Tibial nerve (tissue), 4 donors: ENCODE measurements at regions not wholly inside any gene's neighbourhood (a gene's known extent, or its start where the extent isn't known, plus 50 kb on each side); places are given as distances from the start of the nearest gene placed in this dataset.

ENCODE experiments used
- DNase-seq, 2 donors: peaks; one replicate each; pipeline ENCODE4 v3.0.0-alpha.2; 2019; ENCODE audit warnings: low spot score in 2 of 2
- H3K27ac ChIP-seq, 4 donors: fragments of 200-600 bp; sonication (generic) in 3 of 4; one replicate each; pipeline ENCODE4 v1.5.1; 2017 to 2019; ENCODE audit warnings: mild to moderate bottlenecking in 1 of 4
- H3K27me3 ChIP-seq, 2 donors: fragments of 200-600 bp; sonication (generic) in 1 of 2; one replicate each; pipeline versions ENCODE4 v1.5.1 to v1.6.0; 2017 to 2019
- H3K36me3 ChIP-seq, 3 donors: fragments of 200-600 bp; sonication (generic); one replicate each; pipeline ENCODE4 v1.5.1; 2018 to 2019
- H3K4me1 ChIP-seq, 4 donors: fragments of 200-600 bp; sonication (generic) in 3 of 4; one replicate each; pipeline ENCODE4 v1.5.1; 2017 to 2019
- H3K4me3 ChIP-seq, 4 donors: fragments of 200-600 bp; sonication (generic) in 3 of 4; one replicate each; pipeline ENCODE4 v1.5.1; 2017 to 2019; ENCODE audit warnings: mild to moderate bottlenecking in 1 of 4, moderate library complexity in 1 of 4
- H3K9me3 ChIP-seq, 4 donors: fragments of 200-600 bp; sonication (generic) in 3 of 4; one replicate each; pipeline ENCODE4 v1.5.1; 2017 to 2019
- EP300 ChIP-seq, 2 donors: sonication (generic); formaldehyde crosslinking; IDR thresholded peaks; one replicate each; pipeline ENCODE4 v1.6.1; 2017; ENCODE audit warnings: antibody characterized with exemption in 2 of 2, mild to moderate bottlenecking in 1 of 2
- POLR2A ChIP-seq, 2 donors: fragments of 450-650 bp; IDR thresholded peaks; one replicate each; pipeline ENCODE4 v1.6.1; 2017; ENCODE audit warnings: antibody characterized with exemption in 2 of 2, mild to moderate bottlenecking in 2 of 2, moderate library complexity in 2 of 2
- WGBS, 2 donors: methylation state at CpG; one replicate each; pipeline ENCODE4 v1.1.5; 2018; 5-methylcytosine and 5-hydroxymethylcytosine counted together
- TF ChIP-seq, protein P1 (sequence below), 5 experiments: fragments of 200-600 bp in 3 of 5; fragments of 450-650 bp in 2 of 5; sonication (generic) in 3 of 5; IDR thresholded peaks; one replicate each; pipeline ENCODE4 v1.5.1; 2016 to 2019; ENCODE audit warnings: antibody characterized with exemption in 5 of 5, mild to moderate bottlenecking in 3 of 5, moderate library complexity in 2 of 5

DNA sequence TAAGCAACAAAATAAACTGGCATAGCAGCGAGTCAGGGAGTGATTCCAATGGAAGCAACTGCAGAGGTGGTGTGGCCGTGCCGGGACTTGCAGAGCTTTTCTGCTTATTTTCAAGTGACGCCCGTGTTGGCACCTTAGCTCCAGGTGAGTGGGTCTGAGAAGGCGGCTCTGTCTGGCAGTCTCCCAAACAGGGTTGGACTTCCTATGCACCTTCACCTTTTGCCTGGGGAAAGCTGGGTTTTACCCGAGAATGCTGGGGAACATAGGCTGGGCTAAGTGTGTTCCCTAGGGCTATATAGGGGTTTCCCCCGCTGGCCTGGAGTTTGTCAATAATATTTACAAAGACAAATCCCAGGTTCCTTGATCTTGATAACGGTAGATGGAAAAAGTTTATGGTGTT, 179.9 kb upstream of the TBL1XR1 start:
- H3K9me3 ChIP-seq: peaks cover 0 to 11% (median 3%) of the 10 kb centered on the region in 4 donors
- no peak for DNase-seq
- H3K4me1 ChIP-seq: no peaks in the 10 kb centered on the region
- no peaks in the 10 kb centered on the region for H3K27me3 ChIP-seq
- WGBS, 2 donors: 91 to 92% methylated on average over 9 of the region's 9 CpGs
- TF ChIP-seq, protein P1, sequence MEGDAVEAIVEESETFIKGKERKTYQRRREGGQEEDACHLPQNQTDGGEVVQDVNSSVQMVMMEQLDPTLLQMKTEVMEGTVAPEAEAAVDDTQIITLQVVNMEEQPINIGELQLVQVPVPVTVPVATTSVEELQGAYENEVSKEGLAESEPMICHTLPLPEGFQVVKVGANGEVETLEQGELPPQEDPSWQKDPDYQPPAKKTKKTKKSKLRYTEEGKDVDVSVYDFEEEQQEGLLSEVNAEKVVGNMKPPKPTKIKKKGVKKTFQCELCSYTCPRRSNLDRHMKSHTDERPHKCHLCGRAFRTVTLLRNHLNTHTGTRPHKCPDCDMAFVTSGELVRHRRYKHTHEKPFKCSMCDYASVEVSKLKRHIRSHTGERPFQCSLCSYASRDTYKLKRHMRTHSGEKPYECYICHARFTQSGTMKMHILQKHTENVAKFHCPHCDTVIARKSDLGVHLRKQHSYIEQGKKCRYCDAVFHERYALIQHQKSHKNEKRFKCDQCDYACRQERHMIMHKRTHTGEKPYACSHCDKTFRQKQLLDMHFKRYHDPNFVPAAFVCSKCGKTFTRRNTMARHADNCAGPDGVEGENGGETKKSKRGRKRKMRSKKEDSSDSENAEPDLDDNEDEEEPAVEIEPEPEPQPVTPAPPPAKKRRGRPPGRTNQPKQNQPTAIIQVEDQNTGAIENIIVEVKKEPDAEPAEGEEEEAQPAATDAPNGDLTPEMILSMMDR (IDR thresholded peaks at IDR 0.05): no peak
- no peak for TF ChIP-seq EP300 (IDR thresholded peaks at IDR 0.05)
- TF ChIP-seq POLR2A (IDR thresholded peaks at IDR 0.05): no peak
- no peaks in the 10 kb centered on the region for H3K36me3 ChIP-seq
- H3K4me3 ChIP-seq: no peak overlapping the region
- H3K27ac ChIP-seq: no peak overlapping the region

DNA sequence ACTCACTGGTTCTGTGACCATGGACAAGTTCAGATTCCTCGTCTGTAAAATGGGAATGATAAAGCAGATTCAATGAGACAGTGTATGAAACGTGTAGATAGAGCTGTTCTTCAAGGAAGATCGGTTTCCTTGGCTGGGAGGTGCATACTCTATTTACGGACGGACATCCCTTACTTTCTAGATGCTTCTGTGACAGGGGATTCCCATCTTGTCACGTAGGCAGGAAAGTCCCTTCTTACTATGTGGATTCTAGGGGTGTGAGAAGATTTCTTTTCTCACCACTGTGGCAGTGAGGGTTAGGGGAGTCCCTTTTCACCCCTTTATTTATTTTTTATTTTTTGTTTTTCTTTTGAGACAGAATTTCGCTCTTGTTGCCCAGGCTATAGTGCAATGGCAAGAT, 180.9 kb upstream of the TBL1XR1 start:
- H3K36me3 ChIP-seq: no peaks in the 10 kb centered on the region
- peaks cover 0 to 11% (median 3%) of the 10 kb centered on the region in 4 donors for H3K9me3 ChIP-seq
- H3K27ac ChIP-seq: no peak overlapping the region
- no peak for DNase-seq
- no peaks in the 10 kb centered on the region for H3K27me3 ChIP-seq
- no peaks in the 10 kb centered on the region for H3K4me1 ChIP-seq
- no peak overlapping the region for H3K4me3 ChIP-seq
- 93 to 98% methylated on average over 7 of the region's 7 CpGs for WGBS, 2 donors
- no peak for TF ChIP-seq POLR2A (IDR thresholded peaks at IDR 0.05)
- TF ChIP-seq EP300 (IDR thresholded peaks at IDR 0.05): no peak

DNA sequence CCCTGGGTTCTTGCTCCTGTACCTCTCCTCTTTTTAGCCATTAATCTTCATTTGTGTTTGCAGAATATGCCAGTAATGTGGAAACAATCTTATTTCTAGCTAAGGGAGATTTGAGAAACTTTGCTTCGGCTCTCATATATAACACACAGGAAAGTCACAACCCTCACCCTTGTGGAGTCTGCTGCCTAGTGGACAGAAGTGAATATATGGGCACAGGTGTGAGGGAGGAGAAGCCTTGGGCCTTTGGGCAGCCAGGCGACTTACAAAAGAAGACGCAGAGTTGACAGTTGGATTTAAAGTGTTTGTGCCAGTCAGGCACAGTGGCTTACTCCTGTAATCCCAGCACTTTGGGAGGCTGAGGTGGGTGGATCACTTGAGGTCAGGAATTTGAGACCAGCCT, 181.8 kb upstream of the TBL1XR1 start:
- no peak for DNase-seq
- TF ChIP-seq POLR2A (IDR thresholded peaks at IDR 0.05) (no peak), EP300 (IDR thresholded peaks at IDR 0.05) (no peak)
- TF ChIP-seq, protein P1 (IDR thresholded peaks at IDR 0.05): no peak
- Histone ChIP-seq H3K4me1 (no peaks in the 10 kb centered on the region), H3K27me3 (no peaks in the 10 kb centered on the region), H3K4me3 (no peak overlapping the region), H3K9me3 (peaks cover 0 to 11% (median 3%) of the 10 kb centered on the region in 4 donors), H3K27ac (no peak overlapping the region), H3K36me3 (no peaks in the 10 kb centered on the region)
- 88 to 91% methylated on average over 3 of the region's 3 CpGs for WGBS, 2 donors

DNA sequence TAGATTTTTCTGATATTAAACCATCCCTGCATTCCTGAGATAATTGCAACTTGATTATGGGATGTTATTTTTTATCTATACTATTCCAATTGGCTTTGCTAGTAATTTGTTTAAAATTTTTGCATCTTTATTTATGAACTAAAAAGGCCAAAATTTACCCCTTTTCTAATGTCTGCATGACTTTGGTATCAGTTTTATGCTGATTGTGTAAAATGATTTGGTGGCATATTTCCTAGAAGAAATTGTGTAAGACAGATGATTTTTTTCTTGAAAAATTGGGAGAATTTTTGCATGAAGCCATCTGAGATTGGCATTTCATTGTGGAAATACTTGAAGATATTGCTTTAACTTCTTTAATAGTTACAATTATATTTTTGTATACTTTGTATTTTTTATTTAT, 183.8 kb upstream of the TBL1XR1 start:
- TF ChIP-seq EP300 (IDR thresholded peaks at IDR 0.05) (no peak), POLR2A (IDR thresholded peaks at IDR 0.05) (no peak)
- TF ChIP-seq, protein P1 (IDR thresholded peaks at IDR 0.05): no peak
- no peak overlapping the region for H3K4me3 ChIP-seq
- no peaks in the 10 kb centered on the region for H3K4me1 ChIP-seq
- no peaks in the 10 kb centered on the region for H3K27me3 ChIP-seq
- DNase-seq: no peak
- H3K9me3 ChIP-seq: peaks cover 0 to 11% (median 3%) of the 10 kb centered on the region in 4 donors
- H3K36me3 ChIP-seq: no peaks in the 10 kb centered on the region
- no peak overlapping the region for H3K27ac ChIP-seq

DNA sequence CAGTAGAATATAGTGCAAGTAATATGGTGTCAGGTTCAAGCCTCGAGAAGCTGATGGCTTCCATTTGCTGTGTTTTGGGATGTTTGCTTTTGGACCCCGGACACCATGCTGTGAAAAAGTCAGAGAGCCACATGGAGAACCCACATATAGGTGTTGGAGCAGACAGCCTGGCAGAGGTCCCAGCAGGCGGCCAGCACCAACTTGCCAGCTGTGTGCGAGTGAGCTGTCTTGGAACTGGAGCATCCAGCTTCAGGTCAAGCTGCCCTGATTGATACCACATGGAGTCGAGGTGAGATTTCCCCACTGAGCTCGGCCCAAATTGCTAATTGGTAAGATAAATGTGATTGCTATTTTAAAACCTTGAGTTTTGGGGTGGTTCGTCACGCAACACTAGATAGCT, 185.7 kb upstream of the TBL1XR1 start:
- Histone ChIP-seq H3K4me1 (no peaks in the 10 kb centered on the region), H3K4me3 (no peak overlapping the region), H3K36me3 (no peaks in the 10 kb centered on the region), H3K27me3 (no peaks in the 10 kb centered on the region), H3K9me3 (peaks cover 0 to 11% (median 3%) of the 10 kb centered on the region in 4 donors), H3K27ac (no peak overlapping the region)
- 93 to 94% methylated on average over 8 of the region's 8 CpGs for WGBS, 2 donors
- no peak for DNase-seq
- TF ChIP-seq POLR2A (IDR thresholded peaks at IDR 0.05): no peak
- TF ChIP-seq, protein P1 (IDR thresholded peaks at IDR 0.05): no peak
- TF ChIP-seq EP300 (IDR thresholded peaks at IDR 0.05): no peak

DNA sequence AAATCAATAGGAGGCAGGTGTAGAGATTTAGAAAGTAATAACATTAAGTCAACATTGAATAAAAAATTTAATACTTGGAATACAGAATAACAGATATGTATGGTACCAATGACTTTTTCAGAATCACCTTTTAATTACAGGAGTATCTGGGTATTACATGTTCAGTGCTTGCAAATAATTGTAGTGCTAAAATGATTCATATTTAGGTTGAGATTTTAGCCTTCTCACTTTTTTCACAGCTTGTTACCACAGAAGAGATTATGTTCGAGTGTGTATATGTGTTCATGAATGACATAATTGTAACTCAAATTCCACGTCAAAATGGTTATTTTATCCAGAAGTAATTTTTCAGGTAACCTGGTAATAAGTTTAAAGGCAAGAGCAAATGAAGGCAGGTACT, 187.9 kb upstream of the TBL1XR1 start:
- Histone ChIP-seq H3K36me3 (no peaks in the 10 kb centered on the region), H3K27ac (no peak overlapping the region), H3K4me1 (no peaks in the 10 kb centered on the region), H3K27me3 (no peaks in the 10 kb centered on the region), H3K4me3 (no peak overlapping the region), H3K9me3 (peaks cover 0 to 8% (median 3%) of the 10 kb centered on the region in 4 donors)
- DNase-seq: no peak
- 83 to 86% methylated on average over 2 of the region's 2 CpGs for WGBS, 2 donors
- TF ChIP-seq EP300 (IDR thresholded peaks at IDR 0.05): no peak
- no peak for TF ChIP-seq POLR2A (IDR thresholded peaks at IDR 0.05)
- TF ChIP-seq, protein P1 (IDR thresholded peaks at IDR 0.05): no peak
